K562 (cell line): ENCODE measurements at regions not wholly inside any gene's neighbourhood (a gene's known extent, or its start where the extent isn't known, plus 50 kb on each side); places are given as distances from the start of the nearest gene placed in this dataset.

Experiments
- RNF2 ChIP-seq: sonication (generic); IDR thresholded peaks from 2 replicates; pipeline ENCODE4 v1.6.1; 2016
- SMARCE1 ChIP-seq: fragments of 450-650 bp; IDR thresholded peaks from 2 replicates; pipeline ENCODE4 v1.7.1; 2016; ENCODE audit warnings: mild to moderate bottlenecking
- TF ChIP-seq, protein P1 (sequence below): sonication (generic); formaldehyde crosslinking; IDR thresholded peaks from 2 replicates; pipeline ENCODE4 v1.8.1; 2023; ENCODE audit warnings: missing genetic modification reagents, mild to moderate bottlenecking, borderline replicate concordance
- TF ChIP-seq, protein P2 (sequence below): fragments of 250-450 bp; sonication (Bioruptor Pico); IDR thresholded peaks from 2 replicates; pipeline ENCODE4 v1.8.0; 2021; ENCODE audit warnings: borderline replicate concordance, mild to moderate bottlenecking, moderate library complexity; ENCODE audit not compliant: poor library complexity, severe bottlenecking

DNA sequence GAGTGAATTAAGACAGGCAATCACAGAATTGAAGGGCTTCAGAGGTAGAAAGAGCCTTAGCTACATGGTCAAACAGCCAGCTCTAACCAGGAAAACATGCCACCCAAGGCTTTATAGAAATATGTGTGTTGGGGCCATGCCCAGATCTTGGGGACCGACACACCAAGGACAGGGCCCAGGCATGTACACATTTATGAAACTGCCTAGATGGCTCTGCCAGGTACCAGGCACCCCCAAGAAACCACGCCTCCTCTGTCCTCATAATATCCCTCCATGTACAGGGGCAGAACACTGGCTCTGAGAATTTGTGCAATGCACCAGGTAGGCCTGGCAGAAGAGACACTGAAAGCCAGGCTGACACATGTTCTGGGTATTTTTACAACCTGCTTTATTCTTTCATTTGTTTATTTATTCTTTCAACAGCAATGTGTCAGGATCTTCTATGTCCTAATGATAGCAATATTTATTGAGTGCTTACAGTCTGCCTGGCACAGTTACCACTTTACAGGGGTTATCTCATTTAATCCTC is 137.9 kb upstream of the LSM14A start:
- TF ChIP-seq RNF2: no peak
- no peak for TF ChIP-seq SMARCE1
- TF ChIP-seq, protein P1, sequence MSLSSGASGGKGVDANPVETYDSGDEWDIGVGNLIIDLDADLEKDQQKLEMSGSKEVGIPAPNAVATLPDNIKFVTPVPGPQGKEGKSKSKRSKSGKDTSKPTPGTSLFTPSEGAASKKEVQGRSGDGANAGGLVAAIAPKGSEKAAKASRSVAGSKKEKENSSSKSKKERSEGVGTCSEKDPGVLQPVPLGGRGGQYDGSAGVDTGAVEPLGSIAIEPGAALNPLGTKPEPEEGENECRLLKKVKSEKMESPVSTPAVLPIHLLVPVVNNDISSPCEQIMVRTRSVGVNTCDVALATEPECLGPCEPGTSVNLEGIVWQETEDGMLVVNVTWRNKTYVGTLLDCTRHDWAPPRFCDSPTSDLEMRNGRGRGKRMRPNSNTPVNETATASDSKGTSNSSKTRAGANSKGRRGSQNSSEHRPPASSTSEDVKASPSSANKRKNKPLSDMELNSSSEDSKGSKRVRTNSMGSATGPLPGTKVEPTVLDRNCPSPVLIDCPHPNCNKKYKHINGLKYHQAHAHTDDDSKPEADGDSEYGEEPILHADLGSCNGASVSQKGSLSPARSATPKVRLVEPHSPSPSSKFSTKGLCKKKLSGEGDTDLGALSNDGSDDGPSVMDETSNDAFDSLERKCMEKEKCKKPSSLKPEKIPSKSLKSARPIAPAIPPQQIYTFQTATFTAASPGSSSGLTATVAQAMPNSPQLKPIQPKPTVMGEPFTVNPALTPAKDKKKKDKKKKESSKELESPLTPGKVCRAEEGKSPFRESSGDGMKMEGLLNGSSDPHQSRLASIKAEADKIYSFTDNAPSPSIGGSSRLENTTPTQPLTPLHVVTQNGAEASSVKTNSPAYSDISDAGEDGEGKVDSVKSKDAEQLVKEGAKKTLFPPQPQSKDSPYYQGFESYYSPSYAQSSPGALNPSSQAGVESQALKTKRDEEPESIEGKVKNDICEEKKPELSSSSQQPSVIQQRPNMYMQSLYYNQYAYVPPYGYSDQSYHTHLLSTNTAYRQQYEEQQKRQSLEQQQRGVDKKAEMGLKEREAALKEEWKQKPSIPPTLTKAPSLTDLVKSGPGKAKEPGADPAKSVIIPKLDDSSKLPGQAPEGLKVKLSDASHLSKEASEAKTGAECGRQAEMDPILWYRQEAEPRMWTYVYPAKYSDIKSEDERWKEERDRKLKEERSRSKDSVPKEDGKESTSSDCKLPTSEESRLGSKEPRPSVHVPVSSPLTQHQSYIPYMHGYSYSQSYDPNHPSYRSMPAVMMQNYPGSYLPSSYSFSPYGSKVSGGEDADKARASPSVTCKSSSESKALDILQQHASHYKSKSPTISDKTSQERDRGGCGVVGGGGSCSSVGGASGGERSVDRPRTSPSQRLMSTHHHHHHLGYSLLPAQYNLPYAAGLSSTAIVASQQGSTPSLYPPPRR: no peak
- TF ChIP-seq, protein P2, sequence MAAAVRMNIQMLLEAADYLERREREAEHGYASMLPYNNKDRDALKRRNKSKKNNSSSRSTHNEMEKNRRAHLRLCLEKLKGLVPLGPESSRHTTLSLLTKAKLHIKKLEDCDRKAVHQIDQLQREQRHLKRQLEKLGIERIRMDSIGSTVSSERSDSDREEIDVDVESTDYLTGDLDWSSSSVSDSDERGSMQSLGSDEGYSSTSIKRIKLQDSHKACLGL (CRISPR knock-in tag): no peak
